ENCODE measurements at regions not wholly inside any gene's neighbourhood (a gene's known extent, or its start where the extent isn't known, plus 50 kb on each side); places are given as distances from the start of the nearest gene placed in this dataset.
"Not testable (repeated sequence)": the region's sequence is repeated elsewhere in the genome, so short reads cannot be mapped to it uniquely, and the experiment has no call there.

DNA sequence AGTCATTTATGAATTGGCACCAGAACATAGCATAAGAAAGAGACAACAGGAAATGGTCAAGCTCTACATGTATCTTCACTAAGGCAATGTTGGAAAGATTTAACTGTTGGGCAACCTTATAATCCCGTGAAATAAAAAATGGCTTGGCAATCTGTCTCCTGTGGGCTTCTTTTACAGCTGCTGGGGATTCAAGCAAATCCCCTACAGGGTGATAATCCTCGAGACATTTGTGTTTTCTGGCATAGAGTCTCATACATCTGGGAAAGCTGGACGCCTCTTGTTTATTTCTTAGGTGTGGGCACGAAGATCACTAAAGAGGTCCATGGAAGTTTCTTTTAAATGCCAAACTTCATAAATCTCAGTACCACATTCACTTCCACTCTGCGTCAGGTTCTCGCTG is 82.2 kb upstream of the GPR141 start:
- intact Hi-C loops (cut with micrococcal nuclease), result no loop called here

DNA sequence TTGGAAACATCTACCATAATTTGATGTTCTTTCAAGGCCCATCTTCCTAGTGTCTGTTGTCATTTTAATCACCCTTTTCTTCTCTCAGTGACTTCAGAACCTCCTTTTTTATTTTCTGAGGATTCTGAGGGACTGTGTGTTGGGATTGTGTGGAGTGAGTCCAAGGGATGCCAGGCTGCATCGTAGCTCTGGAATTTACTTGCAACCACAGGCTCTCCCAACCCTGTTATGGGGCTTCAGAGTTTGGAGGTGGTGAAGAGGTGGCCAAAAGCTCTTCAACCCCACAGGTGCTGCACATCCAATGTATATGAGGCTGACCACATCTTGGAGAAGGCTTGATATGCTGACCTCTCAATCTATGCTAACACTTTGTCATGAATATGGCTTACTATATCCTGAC is 79.5 kb upstream of the GPR141 start:
- intact Hi-C loops (cut with micrococcal nuclease), result no loop called here

DNA sequence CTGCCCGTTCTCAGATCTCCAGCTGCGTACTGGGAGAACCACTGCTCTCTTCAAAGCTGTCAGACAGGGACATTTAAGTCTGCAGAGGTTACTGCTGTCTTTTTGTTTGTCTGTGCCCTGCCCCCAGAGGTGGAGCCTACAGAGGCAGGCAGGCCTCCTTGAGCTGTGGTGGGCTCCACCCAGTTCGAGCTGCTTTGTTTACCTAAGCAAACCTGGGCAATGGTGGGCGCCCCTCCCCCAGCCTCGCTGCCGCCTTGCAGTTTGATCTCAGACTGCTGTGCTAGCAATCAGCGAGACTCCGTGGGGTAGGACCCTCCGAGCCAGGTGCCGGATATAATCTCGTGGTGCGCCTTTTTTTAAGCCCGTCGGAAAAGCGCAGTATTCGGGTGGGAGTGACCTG is 66.2 kb upstream of the GPR141 start:
- intact Hi-C loops (cut with micrococcal nuclease), result not testable (repeated sequence)

DNA sequence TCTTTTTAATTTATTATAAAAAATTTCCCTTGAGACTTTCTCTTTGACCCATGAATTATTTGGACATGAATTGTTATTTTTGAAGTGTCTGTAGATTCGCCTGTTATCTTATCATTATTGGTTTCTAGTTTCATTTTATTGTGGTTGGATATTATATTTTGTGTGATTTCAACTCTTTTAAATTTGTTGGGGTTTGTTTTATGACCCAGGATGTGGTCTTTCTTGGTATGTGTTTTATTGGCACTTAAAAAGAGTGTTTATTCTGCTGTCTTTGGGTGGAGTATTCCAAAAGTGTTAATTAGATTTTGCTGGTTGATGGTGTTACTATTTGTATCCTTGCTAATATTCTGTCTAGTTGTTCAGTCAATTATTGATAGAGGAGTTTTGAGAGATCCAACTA is 50.5 kb upstream of the GPR141 start:
- intact Hi-C loops (cut with micrococcal nuclease), result no loop called here

Data from T-helper 1 cell treated with Interleukin-12 subunit alpha and Interleukin-12 subunit beta and Interleukin-4 antibody, amounts not matched to agents 30 ng/mL and 1 ng/mL, for 36 hours (primary cell).